ENCODE measurements at regions not wholly inside any gene's neighbourhood (a gene's known extent, or its start where the extent isn't known, plus 50 kb on each side); places are given as distances from the start of the nearest gene placed in this dataset.
A peak's percentile ranks its signal among the peaks of the same experiment; 100 is the strongest.

DNA sequence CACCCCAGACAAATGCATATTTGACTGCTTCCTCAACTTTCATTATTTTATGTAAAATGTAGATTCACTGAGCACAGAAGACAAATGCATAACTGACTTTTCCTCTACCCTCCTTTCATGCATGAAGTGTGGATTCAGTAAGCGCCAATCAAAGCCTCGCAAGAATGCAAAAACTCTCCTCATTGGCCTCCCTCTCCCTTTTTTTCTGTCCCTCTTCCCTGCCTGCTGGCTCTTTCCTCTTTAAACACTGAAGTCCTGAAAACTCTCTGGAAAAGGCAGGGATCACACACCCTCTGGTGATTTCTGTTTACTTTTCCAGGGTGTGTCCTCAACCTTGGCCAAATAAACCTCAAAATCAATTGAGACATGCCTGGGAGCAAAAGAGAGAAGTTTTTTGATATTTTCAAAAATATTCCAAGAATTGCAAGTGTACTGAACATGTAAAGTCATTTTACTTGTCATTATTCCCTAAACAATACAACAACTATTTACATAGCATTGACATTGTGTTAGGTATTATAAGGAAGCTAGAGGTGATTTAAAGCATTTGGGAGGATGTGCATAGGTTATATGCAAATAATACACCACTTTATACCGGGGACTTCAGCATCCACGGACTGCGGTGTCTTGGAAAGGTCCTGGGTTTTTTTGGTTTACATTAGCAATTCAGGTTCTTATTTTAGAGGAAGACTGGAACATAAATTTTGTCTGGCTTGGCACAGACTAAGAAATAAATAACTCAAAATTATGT is 71.4 kb downstream of the SEC61G start:
- no peaks in the 10 kb centered on the region for H3K4me1 ChIP-seq
- no peaks in the 10 kb centered on the region for H3K9me3 Mint-ChIP-seq
- H3K4me3 Mint-ChIP-seq: no peak overlapping the region
- H2AFZ ChIP-seq (replicated peaks): no peak overlapping the region
- peaks cover 3% of the 10 kb centered on the region for H3K27me3 Mint-ChIP-seq (ENCODE audit: insufficient read depth, low read depth)
- H3F3A ChIP-seq (ENCODE audit: low read depth): no peaks in the 10 kb centered on the region
- no peaks in the 10 kb centered on the region for H4K20me1 ChIP-seq (ENCODE audit: low read depth)
- TF ChIP-seq EZH2 (IDR thresholded peaks at IDR 0.05) (no peak), EZH2phosphoT487 (IDR thresholded peaks at IDR 0.05) (no peak)
- TF ChIP-seq, protein P1, sequence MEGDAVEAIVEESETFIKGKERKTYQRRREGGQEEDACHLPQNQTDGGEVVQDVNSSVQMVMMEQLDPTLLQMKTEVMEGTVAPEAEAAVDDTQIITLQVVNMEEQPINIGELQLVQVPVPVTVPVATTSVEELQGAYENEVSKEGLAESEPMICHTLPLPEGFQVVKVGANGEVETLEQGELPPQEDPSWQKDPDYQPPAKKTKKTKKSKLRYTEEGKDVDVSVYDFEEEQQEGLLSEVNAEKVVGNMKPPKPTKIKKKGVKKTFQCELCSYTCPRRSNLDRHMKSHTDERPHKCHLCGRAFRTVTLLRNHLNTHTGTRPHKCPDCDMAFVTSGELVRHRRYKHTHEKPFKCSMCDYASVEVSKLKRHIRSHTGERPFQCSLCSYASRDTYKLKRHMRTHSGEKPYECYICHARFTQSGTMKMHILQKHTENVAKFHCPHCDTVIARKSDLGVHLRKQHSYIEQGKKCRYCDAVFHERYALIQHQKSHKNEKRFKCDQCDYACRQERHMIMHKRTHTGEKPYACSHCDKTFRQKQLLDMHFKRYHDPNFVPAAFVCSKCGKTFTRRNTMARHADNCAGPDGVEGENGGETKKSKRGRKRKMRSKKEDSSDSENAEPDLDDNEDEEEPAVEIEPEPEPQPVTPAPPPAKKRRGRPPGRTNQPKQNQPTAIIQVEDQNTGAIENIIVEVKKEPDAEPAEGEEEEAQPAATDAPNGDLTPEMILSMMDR (IDR thresholded peaks at IDR 0.05): no peak
- no peak overlapping the region for H3K27ac ChIP-seq
- no peak overlapping the region for H3K4me2 ChIP-seq
- no peaks in the 10 kb centered on the region for H3K9me3 ChIP-seq (ENCODE audit: low read depth)
- H3K27ac Mint-ChIP-seq: peak overlapping the region; percentile 16
- no peaks in the 10 kb centered on the region for H3K27me3 ChIP-seq
- peaks cover 6% of the 10 kb centered on the region for H3K4me1 Mint-ChIP-seq
- H3K4me3 ChIP-seq: no peak overlapping the region
- no peaks in the 10 kb centered on the region for H3K36me3 Mint-ChIP-seq
- DNase-seq (ENCODE audit: low spot score): no peak
- H3K36me3 ChIP-seq: no peaks in the 10 kb centered on the region
- H3K79me2 ChIP-seq (ENCODE audit: low read depth): no peaks in the 10 kb centered on the region
- H3K9ac ChIP-seq: no peak overlapping the region

DNA sequence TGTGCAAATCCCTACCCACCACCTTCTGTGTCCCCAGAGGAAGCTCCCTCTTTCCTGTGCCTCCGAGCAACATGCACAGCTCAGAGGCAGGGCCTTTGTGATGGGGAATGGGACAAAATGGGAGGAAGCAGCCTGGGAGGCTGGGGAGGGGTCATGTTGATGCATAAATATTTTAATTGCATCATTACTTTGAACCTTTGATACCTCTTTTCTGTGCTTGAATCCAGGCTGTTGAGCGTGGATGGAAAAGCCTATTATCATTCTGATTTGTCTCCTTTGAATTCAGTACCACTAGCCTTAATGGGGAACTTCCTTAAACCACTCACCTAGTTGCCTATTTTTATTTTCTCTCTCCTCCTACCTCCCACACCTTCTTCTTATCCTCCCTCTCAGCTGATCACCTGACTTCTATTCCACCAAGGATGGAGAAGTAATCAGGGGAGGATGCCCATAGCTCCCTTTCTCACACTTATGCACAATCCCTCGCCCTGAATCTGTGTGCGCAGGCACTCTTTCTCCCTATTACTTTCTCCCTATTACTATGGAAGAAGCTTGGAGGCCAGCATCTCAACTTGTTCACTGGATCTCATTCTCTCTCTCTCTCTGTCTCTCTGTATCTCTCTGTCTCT is 78.5 kb downstream of the SEC61G start:
- Histone ChIP-seq H2AFZ (replicated peaks) (peak overlapping the region; percentile 47), H3K36me3 (no peaks in the 10 kb centered on the region), H3K79me2 (ENCODE audit: low read depth) (no peaks in the 10 kb centered on the region), H3K9ac (no peak overlapping the region), H3K4me3 (no peak overlapping the region), H3K4me1 (peaks cover 5% of the 10 kb centered on the region), H3K27me3 (no peaks in the 10 kb centered on the region), H3K4me2 (no peak overlapping the region), H3K27ac (no peak overlapping the region), H4K20me1 (ENCODE audit: low read depth) (no peaks in the 10 kb centered on the region), H3K9me3 (ENCODE audit: low read depth) (no peaks in the 10 kb centered on the region), H3F3A (ENCODE audit: low read depth) (no peaks in the 10 kb centered on the region)
- H3K27ac Mint-ChIP-seq: no peak overlapping the region
- H3K36me3 Mint-ChIP-seq: no peaks in the 10 kb centered on the region
- no peak for TF ChIP-seq EZH2phosphoT487 (IDR thresholded peaks at IDR 0.05)
- peaks cover 2% of the 10 kb centered on the region for H3K27me3 Mint-ChIP-seq (ENCODE audit: insufficient read depth, low read depth)
- DNase-seq (ENCODE audit: low spot score): no peak
- no peaks in the 10 kb centered on the region for H3K9me3 Mint-ChIP-seq
- no peak overlapping the region for H3K4me3 Mint-ChIP-seq
- peaks cover 4% of the 10 kb centered on the region for H3K4me1 Mint-ChIP-seq

DNA sequence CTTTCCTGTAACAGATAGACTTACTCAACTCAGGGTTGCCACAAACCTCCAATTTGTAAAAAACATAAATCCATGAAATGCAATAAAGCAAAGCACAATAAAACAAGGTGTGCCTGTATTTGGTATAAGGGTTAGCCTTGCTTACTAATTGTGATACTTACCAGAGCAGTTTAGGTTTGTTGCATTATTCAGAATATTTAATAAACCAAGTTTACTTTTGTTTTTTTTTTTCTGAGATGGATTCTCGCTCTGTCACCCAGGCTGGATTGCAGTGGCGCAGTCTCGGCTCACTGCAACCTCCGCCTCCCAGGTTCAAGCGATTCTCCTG is 79.6 kb downstream of the SEC61G start:
- no peaks in the 10 kb centered on the region for H3F3A ChIP-seq (ENCODE audit: low read depth)
- H3K4me2 ChIP-seq: no peak overlapping the region
- H3K9me3 Mint-ChIP-seq: no peaks in the 10 kb centered on the region
- H3K4me3 Mint-ChIP-seq: no peak overlapping the region
- peaks cover 5% of the 10 kb centered on the region for H3K4me1 ChIP-seq
- H2AFZ ChIP-seq (replicated peaks): no peak overlapping the region
- H3K27me3 ChIP-seq: no peaks in the 10 kb centered on the region
- peaks cover 3% of the 10 kb centered on the region for H3K27me3 Mint-ChIP-seq (ENCODE audit: insufficient read depth, low read depth)
- no peak overlapping the region for H3K27ac Mint-ChIP-seq
- no peaks in the 10 kb centered on the region for H3K36me3 ChIP-seq
- no peak overlapping the region for H3K4me3 ChIP-seq
- no peaks in the 10 kb centered on the region for H3K36me3 Mint-ChIP-seq
- no peak overlapping the region for H3K27ac ChIP-seq
- H3K9ac ChIP-seq: no peak overlapping the region
- TF ChIP-seq, protein P1 (IDR thresholded peaks at IDR 0.05): no peak
- TF ChIP-seq EZH2 (IDR thresholded peaks at IDR 0.05) (no peak), EZH2phosphoT487 (IDR thresholded peaks at IDR 0.05) (no peak)
- no peak for DNase-seq (ENCODE audit: low spot score)
- no peaks in the 10 kb centered on the region for H3K9me3 ChIP-seq (ENCODE audit: low read depth)
- H3K4me1 Mint-ChIP-seq: peaks cover 11% of the 10 kb centered on the region
- H4K20me1 ChIP-seq (ENCODE audit: low read depth): no peaks in the 10 kb centered on the region
- no peaks in the 10 kb centered on the region for H3K79me2 ChIP-seq (ENCODE audit: low read depth)
